HUES48 (cell line): ENCODE measurements at regions not wholly inside any gene's neighbourhood (a gene's known extent, or its start where the extent isn't known, plus 50 kb on each side); places are given as distances from the start of the nearest gene placed in this dataset.
A peak's percentile ranks its signal among the peaks of the same experiment; 100 is the strongest.

Experiments used
- H3K27ac ChIP-seq: one replicate; pipeline ENCODE4 v1.7.0; 2013; ENCODE audit warnings: low read depth, low read length, inconsistent platforms
- H3K27me3 ChIP-seq: 2 replicates; pipeline ENCODE4 v1.6.1; 2013; ENCODE audit warnings: mild to moderate bottlenecking, low read length; ENCODE audit not compliant: control insufficient read depth, insufficient read depth
- H3K36me3 ChIP-seq: 2 replicates; pipeline ENCODE4 v1.6.1; 2013; ENCODE audit warnings: low read length; ENCODE audit not compliant: control insufficient read depth, insufficient read depth
- H3K4me1 ChIP-seq: 2 replicates; pipeline ENCODE4 v1.6.1; 2013; ENCODE audit warnings: mild to moderate bottlenecking, low read length; ENCODE audit not compliant: control insufficient read depth, insufficient read depth
- H3K4me3 ChIP-seq: 2 replicates; pipeline ENCODE4 v1.5.1; 2013; ENCODE audit warnings: mild to moderate bottlenecking, low read depth, low read length
- H3K9ac ChIP-seq: 2 replicates; pipeline ENCODE4 v1.6.1; 2013; ENCODE audit warnings: mild to moderate bottlenecking, low read depth, low read length, moderate library complexity
- H3K9me3 ChIP-seq: 2 replicates; pipeline ENCODE4 v1.6.1; 2013; ENCODE audit warnings: low read length; ENCODE audit not compliant: control insufficient read depth, insufficient read depth

GRCh38 chr14:62103464-62103863 is 341.2 kb downstream of the SNAPC1 start:
- no peaks in the 10 kb centered on the region for H3K4me1 ChIP-seq

DNA sequence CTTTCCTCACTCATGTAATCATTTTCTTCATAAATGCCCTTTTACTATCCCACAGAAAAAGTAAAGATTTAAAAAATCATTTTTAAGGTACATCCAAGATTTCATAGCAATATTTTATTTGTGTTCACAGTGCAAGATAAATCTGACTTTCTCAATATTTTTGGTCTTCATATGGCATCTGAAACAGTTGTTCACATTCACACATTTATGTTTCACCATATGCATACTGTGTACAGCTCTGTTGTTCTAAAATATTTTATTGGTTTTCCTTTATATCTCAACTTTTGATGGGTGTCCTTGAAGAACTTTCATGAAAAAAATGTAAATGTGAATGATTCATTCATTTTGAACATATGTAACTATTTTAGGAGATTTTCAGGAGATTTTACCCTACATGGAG is 348.7 kb downstream of the SNAPC1 start:
- no peak overlapping the region for H3K27ac ChIP-seq
- no peaks in the 10 kb centered on the region for H3K4me1 ChIP-seq
- no peak overlapping the region for H3K4me3 ChIP-seq

More at GRCh38 chr14:62103464-62103863, 341.2 kb downstream of the SNAPC1 start:
- Histone ChIP-seq H3K9ac (no peak overlapping the region), H3K9me3 (no peaks in the 10 kb centered on the region), H3K27me3 (no peaks in the 10 kb centered on the region), H3K36me3 (no peaks in the 10 kb centered on the region), H3K4me3 (no peak overlapping the region), H3K27ac (no peak overlapping the region)

DNA sequence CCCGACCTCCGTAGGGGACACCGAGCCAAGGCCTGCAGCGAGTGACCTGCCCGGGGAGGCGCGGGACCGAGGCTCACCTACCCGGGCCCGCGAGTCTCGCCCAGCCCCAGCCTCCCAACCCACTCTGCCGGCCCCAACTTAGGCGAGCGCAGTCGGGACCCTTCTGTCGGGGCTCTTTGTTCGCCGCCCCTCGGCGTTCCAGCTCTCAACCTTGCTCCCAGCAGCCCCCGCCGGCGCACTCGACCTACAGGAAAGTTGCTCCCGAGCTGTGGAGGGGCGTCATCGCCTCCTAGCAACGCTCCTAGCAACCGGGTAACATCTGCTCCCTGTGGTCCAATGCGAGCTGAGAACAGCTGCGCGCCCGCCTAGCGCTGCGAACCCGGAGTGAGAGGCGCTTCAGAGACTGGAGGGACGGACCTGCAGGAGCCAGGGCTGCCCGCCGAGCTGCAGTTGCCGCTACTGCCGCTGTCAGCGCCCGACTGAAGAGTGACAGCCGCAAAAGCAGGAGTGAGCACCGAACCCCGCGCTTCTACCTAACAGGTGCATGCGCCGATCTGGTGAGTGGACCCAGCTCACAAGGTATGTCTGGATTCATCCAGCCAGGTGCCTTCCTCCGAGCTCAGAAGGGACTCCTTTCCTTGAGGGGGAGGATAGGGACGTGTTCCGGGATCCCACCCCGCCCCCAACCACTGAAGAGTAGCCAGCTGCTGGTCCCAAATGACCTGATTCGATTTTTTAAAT is 355.0 kb downstream of the SNAPC1 start:
- peaks cover 52% of the 10 kb centered on the region for H3K27me3 ChIP-seq
- peak overlapping the region; percentile 64 for H3K4me3 ChIP-seq
- H3K36me3 ChIP-seq, result no peaks in the 10 kb centered on the region

More for the DNA sequence above, 348.7 kb downstream of the SNAPC1 start:
- Histone ChIP-seq H3K9me3 (no peaks in the 10 kb centered on the region), H3K27me3 (peaks cover 11% of the 10 kb centered on the region), H3K9ac (no peak overlapping the region), H3K36me3 (no peaks in the 10 kb centered on the region)

GRCh38 chr14:62117751-62118105 is 355.5 kb downstream of the SNAPC1 start:
- Histone ChIP-seq H3K27ac (no peak overlapping the region), H3K27me3 (peaks cover 52% of the 10 kb centered on the region), H3K36me3 (no peaks in the 10 kb centered on the region), H3K9ac (no peak overlapping the region), H3K9me3 (no peaks in the 10 kb centered on the region), H3K4me1 (peaks cover 4% of the 10 kb centered on the region; the same call in 1 of the 2 replicates), H3K4me3 (peak overlapping the region; percentile 64)

More for the DNA sequence above, 355.0 kb downstream of the SNAPC1 start:
- H3K9ac ChIP-seq, result no peak overlapping the region
- H3K4me1 ChIP-seq, result peaks cover 4% of the 10 kb centered on the region; the same call in 1 of the 2 replicates
- H3K9me3 ChIP-seq, result no peaks in the 10 kb centered on the region
- no peak overlapping the region for H3K27ac ChIP-seq

- H3K27me3 ChIP-seq, result peaks cover 52% of the 10 kb centered on the region
- no peak overlapping the region for H3K27ac ChIP-seq
- no peak overlapping the region for H3K4me3 ChIP-seq
- H3K9ac ChIP-seq, result no peak overlapping the region
- peaks cover 4% of the 10 kb centered on the region; the same call in 1 of the 2 replicates for H3K4me1 ChIP-seq
- H3K36me3 ChIP-seq, result no peaks in the 10 kb centered on the region
- H3K9me3 ChIP-seq, result no peaks in the 10 kb centered on the region
These were observed 356.2 kb downstream of the SNAPC1 start for GRCh38 chr14:62118461-62118860.

DNA sequence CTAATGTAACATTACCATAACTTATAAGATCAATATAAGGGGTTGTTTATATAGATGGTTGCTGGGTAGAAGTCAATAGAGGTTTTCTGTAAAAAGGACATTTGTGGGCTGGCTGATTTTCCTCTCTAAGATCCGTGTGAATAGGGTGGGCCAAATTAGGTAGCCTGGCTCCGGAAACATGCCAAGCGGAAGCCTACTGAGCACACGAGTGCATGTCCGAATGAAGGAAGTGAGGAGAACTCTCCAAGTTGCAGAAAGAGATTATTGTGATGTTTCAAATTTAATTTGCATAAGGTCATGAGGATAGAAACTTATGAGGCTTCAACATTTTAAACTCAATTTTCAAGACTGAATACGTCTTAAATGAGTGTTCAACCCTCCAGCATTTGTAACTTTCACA is 356.7 kb downstream of the SNAPC1 start:
- H3K9ac ChIP-seq, result no peak overlapping the region
- H3K9me3 ChIP-seq, result no peaks in the 10 kb centered on the region
- no peak overlapping the region for H3K27ac ChIP-seq
- no peak overlapping the region for H3K4me3 ChIP-seq
- H3K36me3 ChIP-seq, result no peaks in the 10 kb centered on the region
- H3K4me1 ChIP-seq, result peaks cover 4% of the 10 kb centered on the region; the same call in 1 of the 2 replicates
- H3K27me3 ChIP-seq, result peaks cover 52% of the 10 kb centered on the region

GRCh38 chr14:62123961-62124360 is 361.7 kb downstream of the SNAPC1 start:
- Histone ChIP-seq H3K27me3 (peaks cover 17% of the 10 kb centered on the region), H3K36me3 (no peaks in the 10 kb centered on the region), H3K27ac (no peak overlapping the region), H3K4me1 (peaks cover 14% of the 10 kb centered on the region), H3K9ac (no peak overlapping the region), H3K4me3 (no peak overlapping the region), H3K9me3 (no peaks in the 10 kb centered on the region)

GRCh38 chr14:62125793-62126192 is 363.6 kb downstream of the SNAPC1 start:
- no peaks in the 10 kb centered on the region for H3K9me3 ChIP-seq
- peaks cover 7% of the 10 kb centered on the region for H3K27me3 ChIP-seq
- no peaks in the 10 kb centered on the region for H3K36me3 ChIP-seq
- peaks cover 14% of the 10 kb centered on the region for H3K4me1 ChIP-seq
- no peak overlapping the region for H3K27ac ChIP-seq
- H3K4me3 ChIP-seq, result no peak overlapping the region
- H3K9ac ChIP-seq, result no peak overlapping the region

DNA sequence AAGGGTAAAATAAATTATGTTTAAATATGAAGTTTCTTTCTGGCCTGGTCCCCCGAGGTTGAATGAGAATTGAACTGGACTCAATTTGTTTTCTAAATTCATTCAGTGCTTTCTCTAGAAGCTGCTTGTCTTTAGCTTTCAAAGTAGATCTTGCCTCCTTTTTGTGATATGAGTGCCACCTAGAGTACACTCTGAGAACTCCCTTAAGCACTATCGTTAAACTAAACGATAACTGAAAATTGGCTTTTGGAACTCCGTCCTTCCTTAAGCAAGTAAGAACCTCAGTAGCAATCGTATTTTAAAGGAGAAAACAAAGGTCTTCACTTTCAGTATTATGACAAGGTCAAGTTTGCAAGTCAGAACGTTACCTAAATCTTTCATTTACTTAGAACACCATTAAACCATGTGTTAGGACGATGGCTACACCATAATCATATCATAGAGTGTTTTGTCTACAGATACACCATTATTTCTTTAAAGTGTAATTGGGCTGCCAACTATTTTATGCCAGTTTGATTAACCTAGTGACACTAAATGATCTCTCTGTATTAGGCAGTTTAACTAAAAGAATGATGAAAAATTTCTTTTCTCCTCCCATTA is 364.8 kb downstream of the SNAPC1 start:
- H3K27ac ChIP-seq, result no peak overlapping the region
- no peak overlapping the region for H3K4me3 ChIP-seq
- peaks cover 2% of the 10 kb centered on the region; the same call in 1 of the 2 replicates for H3K27me3 ChIP-seq
- H3K36me3 ChIP-seq, result no peaks in the 10 kb centered on the region
- H3K4me1 ChIP-seq, result peaks cover 14% of the 10 kb centered on the region
- no peaks in the 10 kb centered on the region for H3K9me3 ChIP-seq
- no peak overlapping the region for H3K9ac ChIP-seq

- Histone ChIP-seq H3K27me3 (no peaks in the 10 kb centered on the region), H3K27ac (no peak overlapping the region), H3K4me3 (no peak overlapping the region), H3K9ac (no peak overlapping the region), H3K9me3 (no peaks in the 10 kb centered on the region), H3K36me3 (no peaks in the 10 kb centered on the region), H3K4me1 (peaks cover 13% of the 10 kb centered on the region)
These were observed 368.2 kb downstream of the SNAPC1 start for GRCh38 chr14:62130441-62130840.

DNA sequence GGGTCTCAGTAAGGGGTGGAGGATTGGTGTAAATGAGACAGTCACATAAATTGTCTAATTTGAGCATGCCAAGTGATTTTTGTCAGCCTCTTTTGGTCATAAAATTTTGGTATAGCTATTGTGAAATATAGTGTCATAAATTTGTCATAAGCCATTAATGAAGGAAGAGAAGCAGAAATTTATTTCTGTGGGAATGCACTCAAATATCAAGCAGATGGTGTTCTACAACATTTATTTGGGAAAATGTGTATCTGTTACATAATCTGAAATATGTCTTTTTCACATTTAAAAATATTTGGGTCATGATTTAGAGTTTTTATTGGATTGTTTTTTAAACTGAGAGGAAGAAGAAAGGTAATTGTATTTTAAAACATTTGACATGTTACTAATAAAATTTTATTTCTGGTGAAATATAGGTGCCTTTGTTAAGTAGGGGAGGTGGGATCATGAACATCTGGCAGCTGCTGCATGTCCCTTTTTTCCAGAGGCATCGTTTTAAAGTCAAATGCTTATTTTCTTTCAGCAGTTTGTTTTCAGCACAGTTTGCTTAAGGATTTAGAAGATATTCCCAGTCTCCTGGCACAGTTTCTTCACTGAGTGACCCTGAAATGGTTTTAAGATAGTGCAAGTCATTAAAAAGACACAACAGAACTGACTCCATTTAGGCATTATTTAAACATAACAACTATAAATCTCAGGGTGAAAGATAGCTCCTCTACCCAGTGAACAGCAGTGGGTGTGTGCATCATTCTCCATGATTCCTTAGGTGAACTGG is 371.7 kb downstream of the SNAPC1 start:
- H3K4me1 ChIP-seq, result no peaks in the 10 kb centered on the region
- H3K4me3 ChIP-seq, result no peak overlapping the region
- no peaks in the 10 kb centered on the region for H3K36me3 ChIP-seq
- H3K9me3 ChIP-seq, result no peaks in the 10 kb centered on the region
- H3K9ac ChIP-seq, result no peak overlapping the region
- H3K27ac ChIP-seq, result no peak overlapping the region
- no peaks in the 10 kb centered on the region for H3K27me3 ChIP-seq
